Ovary (tissue), 7 donors: ENCODE measurements at regions not wholly inside any gene's neighbourhood (a gene's known extent, or its start where the extent isn't known, plus 50 kb on each side); places are given as distances from the start of the nearest gene placed in this dataset.

Experiments used
- DNase-seq, 5 donors: peaks; one replicate each; pipeline ENCODE4 v3.0.0-alpha.2; 2019 to 2020
- H3K27ac ChIP-seq, 2 donors: fragments of 200-600 bp; one replicate each; pipeline versions ENCODE4 v1.5.1 to v1.8.0; 2019 to 2022
- H3K27me3 ChIP-seq: fragments of 200-600 bp; one replicate; pipeline ENCODE4 v1.8.0; 2022
- H3K36me3 ChIP-seq: fragments of 200-600 bp; sonication (generic); one replicate; pipeline ENCODE4 v1.5.1; 2019
- H3K4me1 ChIP-seq: one replicate; pipeline ENCODE4 v1.8.1; 2013; ENCODE audit warnings: mild to moderate bottlenecking, moderate library complexity; ENCODE audit not compliant: insufficient read depth
- H3K4me3 ChIP-seq: fragments of 200-600 bp; sonication (generic); one replicate; pipeline ENCODE4 v1.5.1; 2017
- H3K9me3 ChIP-seq, 2 donors: fragments of 200-600 bp in 1 of 2; sonication (generic) in 1 of 2; one replicate each; pipeline versions ENCODE4 v1.5.1 to v1.8.1; 2013 to 2019; ENCODE audit warnings: mild to moderate bottlenecking in 1 of 2, moderate library complexity in 1 of 2
- EP300 ChIP-seq: sonication (generic); formaldehyde crosslinking; IDR thresholded peaks from one replicate; pipeline ENCODE4 v1.6.1; 2017; ENCODE audit warnings: antibody characterized with exemption
- POLR2A ChIP-seq: fragments of 450-650 bp; IDR thresholded peaks from one replicate; pipeline ENCODE4 v1.6.1; 2017; ENCODE audit warnings: antibody characterized with exemption, mild to moderate bottlenecking, moderate library complexity
- WGBS, 3 donors: extraction: QIAGEN DNeasy Blood & Tissue Kit in 1 of 3; methylation state at CpG; one replicate each; pipeline versions ENCODE4 v1.1.5 to v1.1.7; 2013 to 2017; 5-methylcytosine and 5-hydroxymethylcytosine counted together
- intact Hi-C, 4 donors: fragments of 100-400 bp; cut with DNase I; formaldehyde crosslinking; loops; one replicate each; pipeline versions ENCODE4 v1.11.0 to v1.15.1; 2022 to 2023
- TF ChIP-seq, protein P1 (sequence below), 3 donors: fragments of 450-650 bp in 2 of 3; fragments of 200-600 bp in 1 of 3; IDR thresholded peaks; one replicate each; pipeline versions ENCODE4 v1.5.1 to v1.8.0; 2016 to 2022; ENCODE audit warnings: antibody characterized with exemption in 3 of 3, mild to moderate bottlenecking in 1 of 3
- donor health status: DM: no; HTN: no; CAD: no; lungs with moderate emphysema.
- donor health status: DM: no; HTN: no; CAD: no.
- donor health status: Bipolar disorder and iron deficiency.
- donor health status: DM: no; HTN: no; CAD: no.
- donor health status: DM: yes; HTN: yes; CAD: no.

- H3K27ac ChIP-seq = no peak overlapping the region
- intact Hi-C loops = no loop called here
- H3K27me3 ChIP-seq = no peaks in the 10 kb centered on the region
- no peak overlapping the region for H3K4me3 ChIP-seq
- H3K36me3 ChIP-seq = no peaks in the 10 kb centered on the region
- WGBS, 3 donors = 91 to 96% (median 95%) methylated on average over 2 of the region's 2 CpGs
- no peaks in the 10 kb centered on the region for H3K4me1 ChIP-seq
- H3K9me3 ChIP-seq = no peaks in the 10 kb centered on the region
- TF ChIP-seq, protein P1, sequence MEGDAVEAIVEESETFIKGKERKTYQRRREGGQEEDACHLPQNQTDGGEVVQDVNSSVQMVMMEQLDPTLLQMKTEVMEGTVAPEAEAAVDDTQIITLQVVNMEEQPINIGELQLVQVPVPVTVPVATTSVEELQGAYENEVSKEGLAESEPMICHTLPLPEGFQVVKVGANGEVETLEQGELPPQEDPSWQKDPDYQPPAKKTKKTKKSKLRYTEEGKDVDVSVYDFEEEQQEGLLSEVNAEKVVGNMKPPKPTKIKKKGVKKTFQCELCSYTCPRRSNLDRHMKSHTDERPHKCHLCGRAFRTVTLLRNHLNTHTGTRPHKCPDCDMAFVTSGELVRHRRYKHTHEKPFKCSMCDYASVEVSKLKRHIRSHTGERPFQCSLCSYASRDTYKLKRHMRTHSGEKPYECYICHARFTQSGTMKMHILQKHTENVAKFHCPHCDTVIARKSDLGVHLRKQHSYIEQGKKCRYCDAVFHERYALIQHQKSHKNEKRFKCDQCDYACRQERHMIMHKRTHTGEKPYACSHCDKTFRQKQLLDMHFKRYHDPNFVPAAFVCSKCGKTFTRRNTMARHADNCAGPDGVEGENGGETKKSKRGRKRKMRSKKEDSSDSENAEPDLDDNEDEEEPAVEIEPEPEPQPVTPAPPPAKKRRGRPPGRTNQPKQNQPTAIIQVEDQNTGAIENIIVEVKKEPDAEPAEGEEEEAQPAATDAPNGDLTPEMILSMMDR (IDR thresholded peaks at IDR 0.05) = no peak
- TF ChIP-seq EP300 (no peak), POLR2A (no peak)
- DNase-seq = no peak
Measured at GRCh38 chr14:86601813-86602212, 1071.9 kb downstream of the FLRT2 start.

DNA sequence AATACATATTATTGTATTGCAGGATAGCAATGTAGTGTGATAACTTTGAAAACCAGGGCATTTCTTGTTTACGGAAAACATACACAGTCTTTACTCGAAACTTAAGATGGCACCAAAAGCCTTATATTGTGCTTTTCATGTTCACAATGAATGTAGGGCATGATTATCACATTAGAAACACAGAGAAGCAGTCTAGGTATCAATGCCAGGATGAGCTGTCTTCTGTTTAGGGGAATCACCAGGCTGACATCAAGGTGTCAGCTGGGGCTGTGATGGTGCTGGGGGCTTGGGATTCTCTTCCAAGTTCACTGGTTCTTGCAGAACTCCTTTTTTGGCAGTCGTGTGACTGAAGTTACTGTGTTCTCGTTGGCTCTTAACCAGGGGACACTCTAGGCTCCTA, 1067.3 kb downstream of the FLRT2 start:
- WGBS, 3 donors = 81 to 92% (median 87%) methylated on average over 4 of the region's 4 CpGs
- Histone ChIP-seq H3K27me3 (no peaks in the 10 kb centered on the region), H3K36me3 (no peaks in the 10 kb centered on the region), H3K4me3 (no peak overlapping the region), H3K9me3 (no peaks in the 10 kb centered on the region), H3K4me1 (no peaks in the 10 kb centered on the region), H3K27ac (no peak overlapping the region)
- TF ChIP-seq POLR2A = no peak
- TF ChIP-seq, protein P1 (IDR thresholded peaks at IDR 0.05) = no peak
- no peak for TF ChIP-seq EP300
- intact Hi-C loops = no loop called here
- DNase-seq = no peak

- no peak overlapping the region for H3K4me3 ChIP-seq
- no peak overlapping the region for H3K27ac ChIP-seq
- TF ChIP-seq EP300 = no peak
- TF ChIP-seq, protein P1 (IDR thresholded peaks at IDR 0.05) = no peak
- no peaks in the 10 kb centered on the region for H3K9me3 ChIP-seq
- intact Hi-C loops = no loop called here
- WGBS, 3 donors = 87 to 94% (median 93%) methylated on average over 5 of the region's 5 CpGs
- no peaks in the 10 kb centered on the region for H3K4me1 ChIP-seq
- H3K27me3 ChIP-seq = no peaks in the 10 kb centered on the region
- no peaks in the 10 kb centered on the region for H3K36me3 ChIP-seq
- no peak for DNase-seq
Measured at GRCh38 chr14:86596024-86596423, 1066.1 kb downstream of the FLRT2 start.

DNA sequence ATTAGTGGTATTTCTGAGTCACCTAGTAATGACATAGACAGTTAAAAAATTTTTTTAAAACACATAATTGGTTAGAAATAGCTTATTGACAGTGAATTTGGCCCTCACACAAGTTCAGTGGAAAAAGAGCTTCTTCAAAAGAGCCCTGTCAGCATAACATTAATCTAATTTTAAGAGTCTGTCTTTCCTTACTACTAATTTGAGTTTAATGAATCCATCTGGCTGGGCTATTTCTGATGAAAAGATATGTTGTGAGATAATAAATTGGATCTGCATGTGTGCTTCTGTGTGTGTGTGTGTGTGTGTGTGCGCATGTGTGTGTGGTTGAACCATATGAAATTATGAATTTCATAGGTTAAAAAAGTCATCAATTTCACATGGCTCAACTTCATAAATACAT, 1045.2 kb downstream of the FLRT2 start:
- 89 to 98% (median 94%) methylated on average over 1 of the region's 1 CpG for WGBS, 3 donors
- H3K36me3 ChIP-seq = no peaks in the 10 kb centered on the region
- TF ChIP-seq, protein P1 (IDR thresholded peaks at IDR 0.05) = no peak
- TF ChIP-seq POLR2A = no peak
- TF ChIP-seq EP300 = no peak
- H3K27ac ChIP-seq = no peak overlapping the region
- no peaks in the 10 kb centered on the region for H3K27me3 ChIP-seq
- intact Hi-C loops = no loop called here
- H3K9me3 ChIP-seq = no peaks in the 10 kb centered on the region
- H3K4me3 ChIP-seq = no peak overlapping the region
- no peak for DNase-seq
- H3K4me1 ChIP-seq = no peaks in the 10 kb centered on the region

DNA sequence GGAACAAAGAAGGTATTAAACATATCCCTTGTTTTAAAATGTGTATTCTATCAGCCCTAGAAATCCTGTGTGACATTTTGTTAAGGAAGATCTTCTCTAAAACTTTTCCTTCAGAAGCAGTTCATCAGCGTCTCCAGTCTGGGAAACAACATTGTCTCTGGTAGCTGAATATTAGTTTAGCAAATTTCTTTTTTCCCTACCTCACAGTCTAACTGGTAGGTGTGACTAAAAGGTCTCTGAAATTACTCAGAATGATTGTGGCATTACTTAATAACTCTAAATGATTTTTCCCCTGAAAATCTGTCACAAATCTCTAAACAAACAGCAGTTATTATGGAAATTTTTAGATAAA, 1044.8 kb downstream of the FLRT2 start:
- H3K9me3 ChIP-seq = no peaks in the 10 kb centered on the region
- WGBS, 3 donors = 59 to 70% (median 62%) methylated on average over 1 of the region's 1 CpG
- DNase-seq = no peak
- no peaks in the 10 kb centered on the region for H3K4me1 ChIP-seq
- TF ChIP-seq POLR2A = no peak
- TF ChIP-seq, protein P1 (IDR thresholded peaks at IDR 0.05) = no peak
- TF ChIP-seq EP300 = no peak
- intact Hi-C loops = no loop called here
- no peak overlapping the region for H3K27ac ChIP-seq
- H3K4me3 ChIP-seq = no peak overlapping the region
- no peaks in the 10 kb centered on the region for H3K27me3 ChIP-seq
- H3K36me3 ChIP-seq = no peaks in the 10 kb centered on the region
